Stimulated activated CD4-positive, alpha-beta T cell treated with anti-CD3 and anti-CD28 coated beads, Interleukin-1b, Interleukin-23, amount 100 ng/mL, for 1 hour (primary cell): ENCODE measurements at regions not wholly inside any gene's neighbourhood (a gene's known extent, or its start where the extent isn't known, plus 50 kb on each side); places are given as distances from the start of the nearest gene placed in this dataset.

ENCODE experiments used
- DNase-seq, 2 donors: peaks; one replicate each; pipeline ENCODE4 v3.0.0-alpha.2; 2020; ENCODE audit warnings: low read depth in 2 of 2

GRCh38 chrX:121102101-121102500 lies 54.7 kb downstream of the GLUD2 start:
- no peak for DNase-seq

GRCh38 chrX:121103381-121103780 lies 56.0 kb downstream of the GLUD2 start:
- no peak for DNase-seq

- no peak for DNase-seq
Observed at GRCh38 chrX:121106484-121107235, 59.2 kb downstream of the GLUD2 start.

- no peak for DNase-seq
Observed at GRCh38 chrX:121109986-121110385, 62.6 kb downstream of the GLUD2 start.

GRCh38 chrX:121110536-121110935 lies 63.1 kb downstream of the GLUD2 start:
- DNase-seq: no peak

GRCh38 chrX:121114691-121115090 lies 67.3 kb downstream of the GLUD2 start:
- DNase-seq: no peak

GRCh38 chrX:121120690-121121605 lies 73.5 kb downstream of the GLUD2 start:
- DNase-seq: no peak

- DNase-seq: no peak
Observed at GRCh38 chrX:121122332-121122731, 74.9 kb downstream of the GLUD2 start.

- DNase-seq: no peak
Observed at GRCh38 chrX:121128925-121129877, 81.8 kb downstream of the GLUD2 start.

GRCh38 chrX:121132675-121133074 lies 85.3 kb downstream of the GLUD2 start:
- no peak for DNase-seq

- DNase-seq: no peak
Observed at GRCh38 chrX:121135488-121136207, 88.2 kb downstream of the GLUD2 start.

GRCh38 chrX:121146059-121146628 lies 98.7 kb downstream of the GLUD2 start:
- DNase-seq: no peak

- DNase-seq: no peak
Observed at GRCh38 chrX:121150217-121150616, 102.8 kb downstream of the GLUD2 start.

- DNase-seq: no peak
Observed at GRCh38 chrX:121151293-121151692, 103.9 kb downstream of the GLUD2 start.

GRCh38 chrX:121154858-121155404 lies 107.5 kb downstream of the GLUD2 start:
- no peak for DNase-seq

GRCh38 chrX:121160987-121161386 lies 113.6 kb downstream of the GLUD2 start:
- no peak for DNase-seq

GRCh38 chrX:121161501-121161933 lies 114.1 kb downstream of the GLUD2 start:
- peak in 1 of 2 donors; percentile 1 for DNase-seq

GRCh38 chrX:121163443-121163842 lies 116.0 kb downstream of the GLUD2 start:
- no peak for DNase-seq

GRCh38 chrX:121165930-121166359 lies 118.5 kb downstream of the GLUD2 start:
- DNase-seq: no peak
